ENCODE measurements at regions not wholly inside any gene's neighbourhood (a gene's known extent, or its start where the extent isn't known, plus 50 kb on each side); places are given as distances from the start of the nearest gene placed in this dataset.

DNA sequence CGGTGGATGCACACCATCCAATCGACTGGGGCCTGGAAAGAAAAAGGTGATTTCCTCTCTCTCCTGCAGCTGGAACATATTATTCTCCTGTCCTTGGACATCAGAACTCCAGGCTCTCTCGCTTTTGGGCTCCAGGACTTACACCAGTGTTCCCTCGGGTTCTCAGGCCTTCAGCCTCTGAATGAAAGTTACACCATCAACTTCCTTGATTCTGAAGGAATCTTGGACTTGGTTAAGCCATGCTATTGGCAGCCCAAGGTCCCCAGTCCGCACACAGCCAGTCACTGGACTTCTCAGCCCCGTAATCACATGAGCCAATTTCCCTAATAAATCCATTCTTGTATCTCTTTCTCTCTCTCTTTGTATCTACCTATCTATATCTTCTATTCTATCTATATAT lies 418.9 kb downstream of the IRS1 start:
- H3K4me3 Mint-ChIP-seq (ENCODE audit: low read depth, unreplicated experiment), result no peak overlapping the region
- H3K27ac Mint-ChIP-seq (ENCODE audit: unreplicated experiment), result no peak overlapping the region
- no peak for DNase-seq
- CTCF ChIA-PET, result no interaction called here
- H3K36me3 Mint-ChIP-seq (ENCODE audit: insufficient read depth, unreplicated experiment), result no peaks in the 10 kb centered on the region
- H3K9me3 Mint-ChIP-seq (ENCODE audit: low read depth, unreplicated experiment), result peaks cover 12% of the 10 kb centered on the region
- no peaks in the 10 kb centered on the region for H3K4me1 Mint-ChIP-seq (ENCODE audit: low read depth, unreplicated experiment)
- TF ChIP-seq, protein P1, sequence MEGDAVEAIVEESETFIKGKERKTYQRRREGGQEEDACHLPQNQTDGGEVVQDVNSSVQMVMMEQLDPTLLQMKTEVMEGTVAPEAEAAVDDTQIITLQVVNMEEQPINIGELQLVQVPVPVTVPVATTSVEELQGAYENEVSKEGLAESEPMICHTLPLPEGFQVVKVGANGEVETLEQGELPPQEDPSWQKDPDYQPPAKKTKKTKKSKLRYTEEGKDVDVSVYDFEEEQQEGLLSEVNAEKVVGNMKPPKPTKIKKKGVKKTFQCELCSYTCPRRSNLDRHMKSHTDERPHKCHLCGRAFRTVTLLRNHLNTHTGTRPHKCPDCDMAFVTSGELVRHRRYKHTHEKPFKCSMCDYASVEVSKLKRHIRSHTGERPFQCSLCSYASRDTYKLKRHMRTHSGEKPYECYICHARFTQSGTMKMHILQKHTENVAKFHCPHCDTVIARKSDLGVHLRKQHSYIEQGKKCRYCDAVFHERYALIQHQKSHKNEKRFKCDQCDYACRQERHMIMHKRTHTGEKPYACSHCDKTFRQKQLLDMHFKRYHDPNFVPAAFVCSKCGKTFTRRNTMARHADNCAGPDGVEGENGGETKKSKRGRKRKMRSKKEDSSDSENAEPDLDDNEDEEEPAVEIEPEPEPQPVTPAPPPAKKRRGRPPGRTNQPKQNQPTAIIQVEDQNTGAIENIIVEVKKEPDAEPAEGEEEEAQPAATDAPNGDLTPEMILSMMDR (IDR thresholded peaks at IDR 0.05; ENCODE audit: unreplicated experiment), result no peak
- no peaks in the 10 kb centered on the region for H3K27me3 Mint-ChIP-seq (ENCODE audit: unreplicated experiment)
- intact Hi-C loops (cut with micrococcal nuclease; ENCODE audit: unreplicated experiment), result no loop called here
- no TSS peak for BruUV-seq (replicated peaks)

- peaks cover 12% of the 10 kb centered on the region for H3K9me3 Mint-ChIP-seq (ENCODE audit: low read depth, unreplicated experiment)
- intact Hi-C loops (cut with micrococcal nuclease; ENCODE audit: unreplicated experiment), result no loop called here
- CTCF ChIA-PET, result no interaction called here
- BruUV-seq (replicated peaks), result no TSS peak
- no peak overlapping the region for H3K4me3 Mint-ChIP-seq (ENCODE audit: low read depth, unreplicated experiment)
- DNase-seq, result no peak
- no peaks in the 10 kb centered on the region for H3K36me3 Mint-ChIP-seq (ENCODE audit: insufficient read depth, unreplicated experiment)
- no peaks in the 10 kb centered on the region for H3K27me3 Mint-ChIP-seq (ENCODE audit: unreplicated experiment)
- TF ChIP-seq, protein P1 (IDR thresholded peaks at IDR 0.05; ENCODE audit: unreplicated experiment), result no peak
- no peak overlapping the region for H3K27ac Mint-ChIP-seq (ENCODE audit: unreplicated experiment)
- H3K4me1 Mint-ChIP-seq (ENCODE audit: low read depth, unreplicated experiment), result no peaks in the 10 kb centered on the region
Measured at GRCh38 chr2:226378753-226379705, 420.6 kb downstream of the IRS1 start.

DNA sequence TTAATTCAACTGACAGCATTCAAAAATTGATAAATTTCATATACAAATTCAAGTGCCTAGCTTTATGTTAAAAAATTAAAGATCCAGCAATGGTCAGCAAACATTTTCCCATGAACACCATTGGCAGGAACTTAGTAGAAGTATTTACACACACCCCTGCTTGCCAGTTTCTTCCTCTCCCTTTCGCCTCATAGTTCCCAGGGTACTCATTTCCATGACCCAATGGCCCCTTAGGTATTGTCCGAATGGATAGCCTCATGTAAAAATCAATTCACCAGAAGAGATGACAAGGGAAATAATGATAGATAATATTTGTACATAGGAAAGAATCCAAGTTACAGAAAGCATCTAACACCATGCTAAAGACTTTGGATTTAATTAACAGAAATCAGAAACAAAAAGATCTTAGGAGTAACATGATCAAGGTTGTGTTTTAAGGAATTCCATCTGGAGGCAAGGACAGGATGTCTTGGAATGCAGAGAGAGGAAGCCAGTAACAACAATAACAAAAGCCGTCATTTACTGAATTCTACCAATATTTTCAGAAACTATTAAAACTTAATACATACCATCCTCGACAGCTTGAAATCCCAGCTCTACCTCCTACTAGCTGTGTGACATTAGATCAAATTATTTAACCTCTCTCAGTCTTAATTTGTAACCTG lies 423.0 kb downstream of the IRS1 start:
- no peaks in the 10 kb centered on the region for H3K36me3 Mint-ChIP-seq (ENCODE audit: insufficient read depth, unreplicated experiment)
- peaks cover 2% of the 10 kb centered on the region for H3K9me3 Mint-ChIP-seq (ENCODE audit: low read depth, unreplicated experiment)
- H3K27me3 Mint-ChIP-seq (ENCODE audit: unreplicated experiment), result no peaks in the 10 kb centered on the region
- CTCF ChIA-PET, result no interaction called here
- intact Hi-C loops (cut with micrococcal nuclease; ENCODE audit: unreplicated experiment), result no loop called here
- H3K4me1 Mint-ChIP-seq (ENCODE audit: low read depth, unreplicated experiment), result no peaks in the 10 kb centered on the region
- no peak for DNase-seq
- H3K27ac Mint-ChIP-seq (ENCODE audit: unreplicated experiment), result no peak overlapping the region
- BruUV-seq (replicated peaks), result no TSS peak
- no peak overlapping the region for H3K4me3 Mint-ChIP-seq (ENCODE audit: low read depth, unreplicated experiment)
- TF ChIP-seq, protein P1 (IDR thresholded peaks at IDR 0.05; ENCODE audit: unreplicated experiment), result no peak

DNA sequence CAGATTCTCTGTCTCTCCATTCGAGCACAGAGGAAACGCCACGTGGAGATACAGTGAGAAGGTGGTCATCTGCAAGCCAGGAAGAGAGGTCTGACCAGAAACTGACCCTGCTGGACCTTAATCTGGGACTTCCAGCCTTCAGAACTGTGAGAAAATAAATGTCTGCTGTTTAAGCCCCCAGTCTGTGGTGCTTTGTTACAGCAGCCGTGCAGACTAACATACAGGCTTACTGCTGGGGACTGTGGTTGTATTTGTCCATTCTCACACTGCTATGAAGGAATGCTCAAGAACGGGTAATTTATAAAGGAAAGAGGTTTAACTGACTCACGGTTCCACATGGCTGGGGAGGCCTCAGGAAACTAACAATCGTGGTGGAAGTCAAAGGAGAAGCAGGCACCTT lies 432.7 kb downstream of the IRS1 start:
- H3K4me1 Mint-ChIP-seq (ENCODE audit: low read depth, unreplicated experiment), result peaks cover 18% of the 10 kb centered on the region
- no peaks in the 10 kb centered on the region for H3K36me3 Mint-ChIP-seq (ENCODE audit: insufficient read depth, unreplicated experiment)
- no peaks in the 10 kb centered on the region for H3K27me3 Mint-ChIP-seq (ENCODE audit: unreplicated experiment)
- no peaks in the 10 kb centered on the region for H3K9me3 Mint-ChIP-seq (ENCODE audit: low read depth, unreplicated experiment)
- no peak overlapping the region for H3K4me3 Mint-ChIP-seq (ENCODE audit: low read depth, unreplicated experiment)
- no TSS peak for BruUV-seq (replicated peaks)
- intact Hi-C loops (cut with micrococcal nuclease; ENCODE audit: unreplicated experiment), result no loop called here
- no peak for DNase-seq
- TF ChIP-seq, protein P1 (IDR thresholded peaks at IDR 0.05; ENCODE audit: unreplicated experiment), result no peak
- CTCF ChIA-PET, result no interaction called here
- no peak overlapping the region for H3K27ac Mint-ChIP-seq (ENCODE audit: unreplicated experiment)

Data from Calu3 (cell line).